ENCODE measurements at regions not wholly inside any gene's neighbourhood (a gene's known extent, or its start where the extent isn't known, plus 50 kb on each side); places are given as distances from the start of the nearest gene placed in this dataset.
"Not testable (repeated sequence)": the region's sequence is repeated elsewhere in the genome, so short reads cannot be mapped to it uniquely, and the experiment has no call there.

GRCh38 chr15:20430495-20430894, 111.1 kb downstream of the GOLGA6L6 start:
- not testable (repeated sequence) for TF ChIP-seq CTCF (conservative IDR thresholded peaks at IDR 0.05; ENCODE audit: low read depth, low read length); MAFK (IDR thresholded peaks at IDR 0.05; ENCODE audit: low read depth, low read length); RFX5 (IDR thresholded peaks at IDR 0.05; ENCODE audit: low read depth, low read length); FOS (IDR thresholded peaks at IDR 0.05; ENCODE audit: low read depth, low read length); POLR2A (IDR thresholded peaks at IDR 0.05; ENCODE audit: low read depth, low read length); SMC3 (IDR thresholded peaks at IDR 0.05; ENCODE audit: low read depth, low read length); USF2 (IDR thresholded peaks at IDR 0.05; ENCODE audit: low read depth, low read length); RAD21 (IDR thresholded peaks at IDR 0.05; ENCODE audit: low read length); MXI1 (IDR thresholded peaks at IDR 0.05; ENCODE audit: borderline replicate concordance, low read depth, low read length)
